A673 (cell line): ENCODE measurements at regions not wholly inside any gene's neighbourhood (a gene's known extent, or its start where the extent isn't known, plus 50 kb on each side); places are given as distances from the start of the nearest gene placed in this dataset.

Source experiments
- EZH2 ChIP-seq: fragments of 200-600 bp; sonication (generic); IDR thresholded peaks from 2 replicates; pipeline ENCODE4 v1.6.1; 2017; ENCODE audit warnings: borderline replicate concordance, low read depth, mild to moderate bottlenecking, mixed read lengths, antibody characterized with exemption, low read length; ENCODE audit not compliant: poor library complexity, severe bottlenecking
- TF ChIP-seq, protein P1 (sequence below): fragments of 300-800, 200-600 bp; sonication (generic); conservative IDR thresholded peaks from 2 replicates; pipeline ENCODE4 v1.5.1; 2017; ENCODE audit warnings: low read depth, mild to moderate bottlenecking, antibody characterized with exemption, low read length, moderate library complexity, mixed read lengths

DNA sequence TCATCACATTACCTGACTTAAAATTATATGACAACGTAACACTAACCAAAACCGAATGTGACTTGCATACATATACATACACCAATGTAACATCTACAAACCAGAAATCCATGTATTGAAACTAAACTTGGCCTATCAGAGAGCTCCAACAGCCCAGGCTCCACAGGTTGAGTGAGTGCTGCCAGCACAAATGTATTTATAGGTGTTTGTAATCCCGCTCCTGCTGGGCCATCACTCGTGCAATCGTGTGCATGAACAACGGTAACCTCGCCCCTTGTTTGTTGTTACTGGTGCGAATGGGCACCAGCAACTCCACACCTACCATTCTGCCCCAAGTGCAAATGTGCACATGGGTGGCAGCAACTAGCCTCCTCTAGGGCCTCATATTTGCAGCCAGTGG, 165.7 kb upstream of the XIST start:
- TF ChIP-seq, protein P1, sequence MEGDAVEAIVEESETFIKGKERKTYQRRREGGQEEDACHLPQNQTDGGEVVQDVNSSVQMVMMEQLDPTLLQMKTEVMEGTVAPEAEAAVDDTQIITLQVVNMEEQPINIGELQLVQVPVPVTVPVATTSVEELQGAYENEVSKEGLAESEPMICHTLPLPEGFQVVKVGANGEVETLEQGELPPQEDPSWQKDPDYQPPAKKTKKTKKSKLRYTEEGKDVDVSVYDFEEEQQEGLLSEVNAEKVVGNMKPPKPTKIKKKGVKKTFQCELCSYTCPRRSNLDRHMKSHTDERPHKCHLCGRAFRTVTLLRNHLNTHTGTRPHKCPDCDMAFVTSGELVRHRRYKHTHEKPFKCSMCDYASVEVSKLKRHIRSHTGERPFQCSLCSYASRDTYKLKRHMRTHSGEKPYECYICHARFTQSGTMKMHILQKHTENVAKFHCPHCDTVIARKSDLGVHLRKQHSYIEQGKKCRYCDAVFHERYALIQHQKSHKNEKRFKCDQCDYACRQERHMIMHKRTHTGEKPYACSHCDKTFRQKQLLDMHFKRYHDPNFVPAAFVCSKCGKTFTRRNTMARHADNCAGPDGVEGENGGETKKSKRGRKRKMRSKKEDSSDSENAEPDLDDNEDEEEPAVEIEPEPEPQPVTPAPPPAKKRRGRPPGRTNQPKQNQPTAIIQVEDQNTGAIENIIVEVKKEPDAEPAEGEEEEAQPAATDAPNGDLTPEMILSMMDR, result no peak
- no peak for TF ChIP-seq EZH2
